BJ (cell line): ENCODE measurements at regions not wholly inside any gene's neighbourhood (a gene's known extent, or its start where the extent isn't known, plus 50 kb on each side); places are given as distances from the start of the nearest gene placed in this dataset.

Experiments used
- CTCF ChIA-PET: fragments of 350-600 bp; formaldehyde crosslinking; extraction: SDS; loops from one replicate; lab custom pipeline; 2021; ENCODE audit warnings: antibody characterized with exemption, inconsistent platforms; lab: Yijun Ruan, JAX
- POLR2A ChIA-PET: fragments of 300-600 bp; sonication (Branson Sonifier 250); formaldehyde crosslinking; extraction: SDS; loops from one replicate; lab custom pipeline; 2021; ENCODE audit warnings: antibody characterized with exemption; lab: Charles Lee
- DNase-seq: peaks from one replicate; pipeline ENCODE4 v3.0.0-alpha.2; 2011; ENCODE audit warnings: low read depth
- H3K27me3 ChIP-seq: 2 replicates; pipeline ENCODE4 v1.6.0; 2011; ENCODE audit warnings: low read length; ENCODE audit not compliant: control insufficient read depth, insufficient read depth
- H3K36me3 ChIP-seq: 2 replicates; pipeline ENCODE4 v1.5.1; 2011; ENCODE audit warnings: low read length; ENCODE audit not compliant: control insufficient read depth, insufficient read depth
- H3K4me3 ChIP-seq: 2 replicates; pipeline ENCODE4 v1.5.1; 2011; ENCODE audit warnings: low read depth, mild to moderate bottlenecking, control low read depth, low read length
- TF ChIP-seq, protein P1 (sequence below): IDR thresholded peaks from 2 replicates; pipeline ENCODE4 v1.5.1; 2011; ENCODE audit warnings: low read depth, mild to moderate bottlenecking, control low read depth, inconsistent platforms, low read length, moderate library complexity; ENCODE audit not compliant: insufficient read depth

DNA sequence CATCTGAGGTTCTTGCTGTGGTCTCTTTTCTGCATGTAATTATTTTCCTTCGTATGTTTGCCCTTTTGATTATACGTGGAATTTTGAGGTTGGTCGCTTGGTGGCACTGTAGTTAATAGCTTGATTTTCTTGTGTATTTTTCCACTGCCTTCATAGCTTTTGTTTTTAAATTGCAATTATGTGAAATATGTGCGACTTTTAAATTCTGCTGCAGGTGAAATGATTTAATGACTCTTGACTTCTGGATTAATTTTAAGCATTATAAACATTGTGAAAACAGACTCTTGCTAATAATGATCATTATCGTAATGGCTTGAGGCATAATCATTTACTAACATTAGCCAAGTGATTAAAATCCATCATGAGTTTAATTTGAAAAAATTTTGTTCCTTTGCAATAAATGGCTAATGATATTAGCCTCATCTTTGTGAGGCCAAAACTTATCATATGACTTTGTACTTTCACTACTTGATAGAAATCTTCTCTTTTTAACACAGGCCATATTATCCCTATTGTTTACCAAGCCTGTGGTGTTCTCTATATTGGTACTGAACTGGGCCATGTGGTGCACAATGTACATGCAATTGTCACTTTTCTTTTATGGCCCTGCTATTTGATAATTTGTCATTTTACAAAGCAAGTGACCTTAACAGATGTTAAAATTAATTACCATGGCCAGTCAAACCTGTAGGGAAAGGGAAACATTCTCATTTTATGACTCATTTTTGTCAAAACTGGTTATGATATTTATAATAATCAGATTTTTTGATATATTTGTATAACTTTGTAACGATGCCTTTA lies 62.8 kb upstream of the NEUROD1 start:
- ChIA-PET CTCF (interaction anchor here (0.7 to 2.1 kb wide), 23 partner anchors 10 to 1618 kb away, joined by 3 to 17 read pairs (median 4); no protein-coding TSS in a partner anchor), POLR2A (no interaction called here)
- TF ChIP-seq, protein P1, sequence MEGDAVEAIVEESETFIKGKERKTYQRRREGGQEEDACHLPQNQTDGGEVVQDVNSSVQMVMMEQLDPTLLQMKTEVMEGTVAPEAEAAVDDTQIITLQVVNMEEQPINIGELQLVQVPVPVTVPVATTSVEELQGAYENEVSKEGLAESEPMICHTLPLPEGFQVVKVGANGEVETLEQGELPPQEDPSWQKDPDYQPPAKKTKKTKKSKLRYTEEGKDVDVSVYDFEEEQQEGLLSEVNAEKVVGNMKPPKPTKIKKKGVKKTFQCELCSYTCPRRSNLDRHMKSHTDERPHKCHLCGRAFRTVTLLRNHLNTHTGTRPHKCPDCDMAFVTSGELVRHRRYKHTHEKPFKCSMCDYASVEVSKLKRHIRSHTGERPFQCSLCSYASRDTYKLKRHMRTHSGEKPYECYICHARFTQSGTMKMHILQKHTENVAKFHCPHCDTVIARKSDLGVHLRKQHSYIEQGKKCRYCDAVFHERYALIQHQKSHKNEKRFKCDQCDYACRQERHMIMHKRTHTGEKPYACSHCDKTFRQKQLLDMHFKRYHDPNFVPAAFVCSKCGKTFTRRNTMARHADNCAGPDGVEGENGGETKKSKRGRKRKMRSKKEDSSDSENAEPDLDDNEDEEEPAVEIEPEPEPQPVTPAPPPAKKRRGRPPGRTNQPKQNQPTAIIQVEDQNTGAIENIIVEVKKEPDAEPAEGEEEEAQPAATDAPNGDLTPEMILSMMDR, result peak; percentile 61
- H3K36me3 ChIP-seq, result no peaks in the 10 kb centered on the region
- DNase-seq, result no peak
- no peaks in the 10 kb centered on the region for H3K27me3 ChIP-seq
- H3K4me3 ChIP-seq, result no peak overlapping the region

DNA sequence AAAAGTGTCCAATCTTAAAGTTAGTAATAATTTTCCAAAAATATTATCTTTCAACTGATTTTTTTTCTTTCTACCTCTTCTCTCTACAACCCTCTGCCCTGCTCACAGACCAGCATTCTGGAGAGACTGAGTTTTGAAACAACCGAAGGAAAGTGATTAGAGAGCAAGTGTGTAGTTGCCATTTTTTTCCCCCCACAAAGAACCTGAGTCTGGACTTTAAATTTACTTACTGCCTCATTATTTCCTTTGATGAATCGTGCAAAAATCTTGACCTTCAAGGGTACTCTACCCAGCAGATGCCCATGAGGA lies 63.4 kb upstream of the NEUROD1 start:
- TF ChIP-seq, protein P1, result no peak
- ChIA-PET CTCF (no interaction called here), POLR2A (no interaction called here)
- Histone ChIP-seq H3K27me3 (no peaks in the 10 kb centered on the region), H3K36me3 (no peaks in the 10 kb centered on the region), H3K4me3 (no peak overlapping the region)
- no peak for DNase-seq

DNA sequence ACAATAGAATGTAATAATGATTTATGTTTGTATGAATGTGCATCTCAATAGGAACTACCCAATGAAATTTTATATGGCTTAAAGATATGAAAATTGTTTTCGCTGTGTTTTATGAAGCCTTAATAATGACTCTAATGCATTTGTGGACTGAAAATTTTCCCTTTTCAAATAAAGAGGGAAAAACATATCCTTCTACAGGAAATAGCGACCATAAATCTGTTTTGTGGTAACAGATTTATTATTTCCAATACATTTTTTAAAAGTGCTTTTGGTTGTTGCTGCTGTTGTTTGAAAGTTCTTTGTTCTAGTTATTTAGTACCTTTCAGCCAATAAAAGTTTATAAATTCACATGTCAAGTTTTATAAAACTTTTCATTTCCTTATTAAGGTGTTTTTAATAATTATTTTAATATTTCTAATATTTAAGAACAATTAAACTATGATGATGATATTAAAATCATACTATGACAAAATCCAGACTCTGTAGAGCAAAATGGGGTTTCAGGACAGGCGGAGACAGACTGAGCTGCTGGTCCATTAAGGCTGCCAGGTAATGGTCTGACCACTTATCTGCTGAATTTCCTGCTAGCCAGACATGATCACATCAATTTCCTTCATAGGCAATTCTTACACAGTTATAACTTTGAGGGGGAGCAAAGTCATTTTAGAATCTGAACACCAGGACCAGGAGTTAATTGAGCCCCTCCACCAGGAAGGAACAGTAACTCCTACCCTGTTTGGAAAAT lies 65.7 kb upstream of the NEUROD1 start:
- POLR2A ChIA-PET, result no interaction called here
- TF ChIP-seq, protein P1, result no peak
- Histone ChIP-seq H3K36me3 (no peaks in the 10 kb centered on the region), H3K4me3 (no peak overlapping the region), H3K27me3 (no peaks in the 10 kb centered on the region)
- CTCF ChIA-PET, result interaction anchor here (0.6 to 1.0 kb wide), 4 partner anchors 208 to 675 kb away, joined by 3 to 4 read pairs (median 3); no protein-coding TSS in a partner anchor
- no peak for DNase-seq

DNA sequence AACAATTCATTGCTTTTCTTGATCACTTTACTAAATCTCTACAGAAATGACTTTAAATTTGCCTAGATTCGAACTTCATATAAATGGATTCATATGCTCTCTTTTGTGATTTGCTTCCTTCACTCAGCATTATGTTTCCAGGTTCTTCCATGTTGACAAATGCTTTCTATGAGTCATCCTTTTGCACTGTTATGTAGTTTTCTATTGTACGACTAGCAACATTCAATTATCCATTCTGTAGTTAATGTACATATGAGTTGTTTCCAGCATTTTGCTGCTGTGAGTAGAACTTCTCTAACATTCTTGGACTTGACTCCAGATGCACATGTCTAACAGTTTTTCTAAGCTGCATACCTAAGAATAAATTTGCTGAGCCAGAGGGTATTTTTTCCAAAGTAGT lies 66.5 kb upstream of the NEUROD1 start:
- Histone ChIP-seq H3K4me3 (no peak overlapping the region), H3K36me3 (no peaks in the 10 kb centered on the region), H3K27me3 (no peaks in the 10 kb centered on the region)
- POLR2A ChIA-PET, result no interaction called here
- TF ChIP-seq, protein P1, result no peak
- CTCF ChIA-PET, result interaction anchor here (0.9 to 1.0 kb wide), 2 partner anchors 332 to 676 kb away, joined by 3 read pairs; no protein-coding TSS in a partner anchor
- DNase-seq, result no peak

DNA sequence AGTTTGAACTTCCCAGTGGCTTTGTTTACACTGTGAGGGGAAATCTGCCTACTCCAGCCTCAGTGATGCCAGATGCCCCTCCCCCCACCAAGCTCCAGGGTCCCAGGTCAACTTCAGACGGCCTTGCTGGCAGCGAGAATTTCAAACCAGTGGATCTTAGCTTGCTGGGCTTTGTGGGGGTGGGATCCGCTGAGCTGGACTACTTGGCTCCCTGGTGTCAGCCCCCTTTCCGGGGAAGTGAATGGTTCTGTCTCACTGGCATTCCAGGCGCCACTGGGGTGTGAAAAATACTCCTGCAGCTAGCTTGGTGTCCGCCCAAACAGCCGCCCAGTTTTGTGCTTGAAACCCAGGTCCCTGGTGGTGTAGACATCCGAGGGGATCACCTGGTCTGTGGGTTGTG lies 70.0 kb upstream of the NEUROD1 start:
- Histone ChIP-seq H3K4me3 (no peak overlapping the region), H3K36me3 (no peaks in the 10 kb centered on the region), H3K27me3 (no peaks in the 10 kb centered on the region)
- no peak for DNase-seq
- CTCF ChIA-PET, result no interaction called here
- TF ChIP-seq, protein P1, result no peak
- POLR2A ChIA-PET, result no interaction called here
